HepG2 (cell line): ENCODE measurements at regions not wholly inside any gene's neighbourhood (a gene's known extent, or its start where the extent isn't known, plus 50 kb on each side); places are given as distances from the start of the nearest gene placed in this dataset.

ENCODE experiments used
- ATRX ChIP-seq: sonication (generic); formaldehyde crosslinking; IDR thresholded peaks from 2 replicates; pipeline ENCODE4 v1.4.0; 2020; ENCODE audit warnings: missing genetic modification reagents, borderline replicate concordance
- CSRNP2 ChIP-seq: sonication (generic); formaldehyde crosslinking; conservative IDR thresholded peaks from 2 replicates; pipeline ENCODE4 v1.8.0; 2022; ENCODE audit warnings: low read depth, missing genetic modification reagents
- HIC2 ChIP-seq: sonication (generic); formaldehyde crosslinking; IDR thresholded peaks from 2 replicates; pipeline ENCODE4 v1.9.0; 2022; ENCODE audit warnings: low read depth, missing genetic modification reagents
- KLF15 ChIP-seq: sonication (generic); formaldehyde crosslinking; IDR thresholded peaks from 2 replicates; pipeline ENCODE4 v1.8.1; 2023; ENCODE audit warnings: borderline replicate concordance, mild to moderate bottlenecking, inconsistent platforms, missing genetic modification reagents, mixed read lengths
- NBN ChIP-seq: fragments of 450-650 bp; conservative IDR thresholded peaks from 2 replicates; pipeline ENCODE4 v1.6.1; 2017
- PRDM15 ChIP-seq: sonication (generic); formaldehyde crosslinking; IDR thresholded peaks from 2 replicates; pipeline ENCODE4 v1.4.0; 2020; ENCODE audit warnings: missing genetic modification reagents
- SRY ChIP-seq: sonication (generic); formaldehyde crosslinking; IDR thresholded peaks from 2 replicates; pipeline ENCODE4 v1.8.0; 2022; ENCODE audit warnings: mild to moderate bottlenecking, missing genetic modification reagents
- ZNF12 ChIP-seq: sonication (generic); formaldehyde crosslinking; IDR thresholded peaks from 2 replicates; pipeline ENCODE4 v1.5.0; 2020; ENCODE audit warnings: missing genetic modification reagents
- ZNF318 ChIP-seq: sonication (generic); formaldehyde crosslinking; IDR thresholded peaks from 2 replicates; pipeline ENCODE4 v1.4.0; 2020; ENCODE audit warnings: mild to moderate bottlenecking, missing genetic modification reagents
- ZNF75D ChIP-seq: sonication (generic); formaldehyde crosslinking; IDR thresholded peaks from 2 replicates; pipeline ENCODE4 v1.8.1; 2023; ENCODE audit warnings: missing genetic modification reagents, mild to moderate bottlenecking, borderline replicate concordance

GRCh38 chr5:34516166-34516565, 140.0 kb upstream of the RAI14 start (continued):
- TF ChIP-seq ZNF318 (CRISPR knock-in tag): no peak
- no peak for TF ChIP-seq SRY (CRISPR knock-in tag)
- TF ChIP-seq ZNF75D (CRISPR knock-in tag): no peak
- no peak for TF ChIP-seq ZNF12 (CRISPR knock-in tag)
- TF ChIP-seq CSRNP2 (CRISPR knock-in tag): no peak
- no peak for TF ChIP-seq KLF15 (CRISPR knock-in tag)
- TF ChIP-seq ATRX (CRISPR knock-in tag): no peak
- no peak for TF ChIP-seq HIC2 (CRISPR knock-in tag)
- TF ChIP-seq NBN: no peak
- no peak for TF ChIP-seq PRDM15 (CRISPR knock-in tag)
